GM21723 (cell line): ENCODE measurements at regions not wholly inside any gene's neighbourhood (a gene's known extent, or its start where the extent isn't known, plus 50 kb on each side); places are given as distances from the start of the nearest gene placed in this dataset.

Experiments
- ATAC-seq: cut with Tn5 transposase; IDR thresholded peaks from one replicate; pipeline ENCODE4 v1.9.1; 2021; ENCODE audit warnings: mild to moderate bottlenecking, moderate library complexity; ENCODE audit not compliant: unreplicated experiment

DNA sequence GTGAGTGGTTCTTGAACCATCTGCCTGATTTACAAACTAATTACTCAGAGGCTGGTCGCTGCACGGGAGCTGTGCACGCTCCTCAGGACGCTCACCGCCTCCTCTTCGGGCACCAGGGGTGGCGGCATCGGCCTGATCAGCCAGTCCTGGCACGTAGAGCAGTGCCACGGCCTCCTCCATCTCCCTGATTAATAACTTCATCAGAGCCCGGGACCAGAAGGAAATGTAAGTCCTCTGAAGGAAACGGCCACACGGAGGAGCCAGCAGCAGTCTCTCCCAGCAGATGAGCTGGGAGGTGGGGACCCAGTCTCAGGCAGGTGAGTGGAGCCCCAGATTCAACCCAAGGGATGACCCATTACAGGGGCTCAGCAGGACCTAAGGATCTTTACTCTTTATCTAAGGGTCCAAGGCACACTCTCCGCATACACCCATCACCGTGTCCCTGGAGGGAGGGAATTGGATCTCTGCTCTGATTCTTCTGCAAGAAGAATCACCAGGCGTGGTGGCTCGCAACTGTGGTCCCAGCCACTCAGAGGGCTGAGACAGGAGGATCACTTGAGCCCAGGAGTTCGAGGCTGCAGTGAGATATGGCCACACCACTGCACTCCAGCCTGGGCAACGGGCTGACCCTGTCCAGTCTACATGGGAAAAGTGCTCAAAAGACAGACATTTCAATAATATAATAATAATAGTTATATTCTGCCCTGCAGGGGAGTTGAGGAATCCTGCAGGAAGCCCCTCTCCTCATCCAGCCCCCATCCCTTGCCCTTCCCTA is 366.5 kb downstream of the SEC14L1 start:
- ATAC-seq = no peak

DNA sequence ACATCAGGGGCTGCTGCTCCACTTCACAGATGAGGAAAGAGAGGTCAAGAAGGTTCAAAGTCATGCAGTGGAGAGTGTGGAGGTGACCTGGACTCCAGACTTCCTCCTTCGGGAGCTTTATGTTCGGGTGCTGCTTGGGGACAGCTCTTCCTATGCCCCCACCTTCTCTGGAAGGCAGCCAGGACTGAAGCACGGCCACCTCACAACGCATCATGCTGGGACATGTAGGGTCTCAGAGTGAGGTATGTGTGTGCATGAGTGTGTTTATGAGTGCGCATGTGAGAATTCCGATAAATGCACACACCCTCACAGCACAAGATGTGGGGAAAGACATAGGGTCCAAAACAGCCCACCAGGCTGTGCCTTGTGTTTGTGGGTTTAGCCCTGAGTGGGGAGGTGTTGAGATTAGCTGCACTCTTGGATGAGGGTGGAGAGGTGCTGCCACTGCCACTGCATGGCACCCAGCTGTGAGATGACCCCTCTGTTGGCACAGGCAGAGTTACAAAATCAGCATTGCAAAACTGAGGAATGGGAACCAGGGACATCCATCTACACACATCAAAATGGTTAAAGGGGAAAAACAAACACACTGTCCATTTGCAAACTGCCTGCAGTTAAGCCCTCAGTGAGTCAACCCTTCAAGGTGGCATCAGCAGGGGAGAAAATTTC is 367.4 kb downstream of the SEC14L1 start:
- ATAC-seq = no peak

GRCh38 chr17:77509089-77509488 is 368.3 kb downstream of the SEC14L1 start:
- ATAC-seq = no peak

- ATAC-seq = no peak
Measured at GRCh38 chr17:77509599-77509998, 368.8 kb downstream of the SEC14L1 start.

- ATAC-seq = no peak
Measured at GRCh38 chr17:77510133-77510796, 369.5 kb downstream of the SEC14L1 start.

DNA sequence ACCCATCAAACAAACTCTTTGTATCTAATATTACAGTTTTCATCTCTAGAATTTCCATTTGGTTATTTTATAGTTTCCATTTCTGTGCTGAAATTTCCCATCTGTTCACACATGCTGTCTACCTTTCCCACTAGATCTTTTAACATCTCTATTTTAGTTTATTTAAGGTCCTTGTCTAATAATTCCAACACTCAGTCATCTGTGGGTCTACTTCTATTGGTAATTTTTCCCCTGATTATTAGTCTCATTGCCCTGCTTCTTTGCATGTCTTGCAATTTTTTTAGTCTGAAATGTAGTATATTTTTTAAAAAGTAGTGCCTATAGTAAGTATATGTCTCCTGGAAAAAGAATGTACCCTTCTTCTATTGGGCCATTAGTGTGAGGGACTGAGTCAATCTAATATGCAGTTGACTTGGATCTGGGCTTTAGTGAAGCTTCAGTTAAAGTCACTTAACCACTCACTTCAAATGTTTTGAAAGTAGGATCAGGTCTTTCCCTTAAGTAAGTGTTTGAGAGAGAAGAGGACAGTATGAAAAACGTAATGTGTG is 370.8 kb downstream of the SEC14L1 start:
- ATAC-seq = no peak

GRCh38 chr17:77512062-77512946 is 371.5 kb downstream of the SEC14L1 start:
- ATAC-seq = no peak

DNA sequence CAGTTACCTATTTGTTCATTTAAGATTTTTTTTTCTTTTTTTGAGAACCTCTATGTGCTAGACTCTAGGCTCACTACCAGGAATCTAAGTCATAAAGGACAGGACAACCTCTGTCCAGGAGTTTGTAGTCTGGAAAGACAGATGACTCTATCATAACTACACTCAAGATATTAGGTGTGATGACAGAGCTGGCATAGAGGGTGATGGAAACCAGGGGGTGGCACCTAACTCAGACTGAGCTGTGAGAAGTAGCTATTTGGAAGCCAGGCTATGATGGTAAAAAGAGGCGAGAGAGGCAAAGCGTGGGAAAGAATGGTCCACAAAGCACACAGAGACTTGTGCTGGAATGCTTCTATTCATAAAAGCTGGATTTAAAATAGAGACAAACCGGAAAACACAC is 372.3 kb downstream of the SEC14L1 start:
- no peak for ATAC-seq

DNA sequence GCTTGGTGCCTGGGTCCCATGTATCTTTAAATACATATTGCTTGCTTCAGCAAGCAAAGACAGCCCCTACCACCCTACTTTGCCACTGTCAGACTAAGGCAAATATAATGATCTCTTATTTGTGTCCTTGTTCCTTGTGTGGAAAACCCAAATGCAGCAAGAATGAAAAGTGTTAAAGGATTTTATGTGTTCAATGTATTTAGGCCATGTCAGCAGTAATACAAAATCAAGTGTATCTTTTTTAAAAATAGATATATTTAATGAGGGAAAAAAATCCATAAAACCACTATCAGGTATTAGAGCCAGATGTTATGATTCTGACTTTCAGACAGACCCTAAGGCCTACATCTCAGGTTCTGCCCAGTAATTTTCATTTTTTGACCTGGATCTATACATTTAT is 374.5 kb downstream of the SEC14L1 start:
- no peak for ATAC-seq

DNA sequence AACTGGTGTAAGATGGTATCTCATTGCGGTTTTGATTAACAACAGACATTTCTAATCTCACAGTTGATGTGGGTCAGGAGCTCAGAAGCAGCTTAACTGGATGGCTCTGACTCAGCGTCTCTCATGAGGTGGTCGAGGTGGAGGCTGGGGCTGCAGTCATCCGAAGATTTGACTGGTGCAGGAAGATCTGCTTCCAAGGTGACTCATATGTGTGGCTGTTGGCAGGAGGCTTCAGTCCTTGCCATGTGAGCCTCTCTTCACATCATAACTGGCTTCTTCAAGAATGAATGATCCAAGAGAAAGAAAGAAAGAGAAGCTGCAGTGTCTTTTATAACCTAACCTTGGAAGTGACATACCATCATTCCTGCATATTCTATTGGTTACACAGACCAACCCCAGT is 376.1 kb downstream of the SEC14L1 start:
- no peak for ATAC-seq

GRCh38 chr17:77521076-77521475 is 380.3 kb downstream of the SEC14L1 start:
- no peak for ATAC-seq

- ATAC-seq = no peak
Measured at GRCh38 chr17:77523540-77523939, 382.8 kb downstream of the SEC14L1 start.

DNA sequence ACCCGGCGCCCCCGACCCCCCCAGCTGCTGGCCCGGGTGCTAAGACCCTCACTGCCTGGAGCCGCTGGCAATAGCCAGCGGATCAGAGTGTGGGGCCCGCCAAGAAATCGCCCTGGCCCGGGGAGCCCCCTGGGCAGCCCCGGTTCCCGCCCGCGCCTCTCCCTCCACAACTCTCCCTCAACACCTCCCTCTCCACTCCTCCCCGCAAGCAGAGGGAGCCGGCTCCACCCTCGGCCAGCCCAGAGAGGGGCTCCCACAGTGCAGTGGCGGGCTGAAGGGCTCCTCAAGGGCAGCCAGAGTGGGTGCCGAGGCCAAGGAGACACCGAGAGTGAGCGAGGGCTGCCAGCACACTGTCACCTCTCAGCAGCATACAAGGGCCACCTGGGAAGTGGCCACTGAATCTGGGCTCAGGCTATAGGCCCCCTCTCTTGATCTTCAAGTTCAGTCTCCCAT is 385.5 kb downstream of the SEC14L1 start:
- ATAC-seq = no peak

GRCh38 chr17:77526728-77527350 is 386.1 kb downstream of the SEC14L1 start:
- no peak for ATAC-seq

GRCh38 chr17:77527409-77527808 is 386.6 kb downstream of the SEC14L1 start:
- no peak for ATAC-seq

GRCh38 chr17:77527836-77528505 is 387.2 kb downstream of the SEC14L1 start:
- no peak for ATAC-seq

- no peak for ATAC-seq
Measured at GRCh38 chr17:77528516-77529327, 388.0 kb downstream of the SEC14L1 start.

GRCh38 chr17:77529328-77529650 is 388.5 kb downstream of the SEC14L1 start:
- ATAC-seq = no peak

DNA sequence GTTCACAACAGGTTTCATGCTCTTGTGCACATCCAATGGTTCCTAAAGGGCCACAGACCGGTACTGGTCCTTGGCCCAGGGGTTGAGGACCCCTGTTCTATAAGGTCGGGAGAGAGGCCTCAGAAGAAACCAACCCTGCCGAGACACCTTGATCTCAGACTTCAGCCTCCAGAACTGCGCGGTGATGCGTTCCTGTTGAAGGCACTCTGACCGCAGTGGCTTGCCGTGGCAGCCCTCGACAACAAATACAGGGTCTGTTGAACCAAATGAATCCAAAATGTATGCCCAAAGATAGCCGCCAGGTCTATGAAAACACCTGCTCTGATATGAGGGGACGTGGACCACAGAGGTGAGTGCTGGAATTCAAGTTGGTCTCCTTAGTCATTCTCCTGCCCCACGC is 389.8 kb downstream of the SEC14L1 start:
- no peak for ATAC-seq
